ENCODE measurements at regions not wholly inside any gene's neighbourhood (a gene's known extent, or its start where the extent isn't known, plus 50 kb on each side); places are given as distances from the start of the nearest gene placed in this dataset.

DNA sequence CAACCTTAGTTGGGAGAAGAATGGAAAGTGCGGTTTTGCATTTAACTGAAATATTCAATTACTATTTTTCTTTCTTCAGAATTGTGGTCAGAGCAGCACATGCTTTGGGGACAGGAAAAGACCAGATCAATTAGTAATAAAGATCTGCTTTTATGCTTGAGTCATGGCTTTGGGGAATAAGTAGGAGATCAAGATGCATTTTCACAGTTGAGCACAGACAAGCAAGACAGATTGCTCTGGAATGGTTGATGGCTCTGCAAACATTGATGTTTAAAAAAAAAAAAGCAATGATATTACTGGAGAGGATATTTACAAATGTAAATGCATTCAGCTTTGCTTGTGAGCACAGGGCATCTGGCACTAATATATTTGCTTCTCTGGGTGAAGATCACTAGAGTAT lies 224.4 kb upstream of the SASH1 start:
- no peak overlapping the region for H3K4me3 ChIP-seq (ENCODE audit: extremely low read depth in 1 of 4, insufficient read depth in 2 of 4, low read depth in 3 of 4, low read length in 4 of 4)
- H2BK12ac ChIP-seq (ENCODE audit: low read depth, low read length) = no peak overlapping the region
- H4K20me1 ChIP-seq (replicated peaks in 1 of 2; ENCODE audit: control insufficient read depth in 1 of 2, insufficient read depth in 2 of 2, low read length in 2 of 2) = no peaks in the 10 kb centered on the region
- no peak overlapping the region for H2BK120ac ChIP-seq (replicated peaks; ENCODE audit: low read depth, low read length)
- H3K36me3 ChIP-seq (ENCODE audit: control insufficient read depth in 2 of 4, insufficient read depth in 4 of 4, low read length in 3 of 4) = no peaks in the 10 kb centered on the region
- no peak overlapping the region for H4K8ac ChIP-seq (ENCODE audit: extremely low read depth, insufficient read depth, low read length)
- FAIRE-seq (no peak), DNase-seq (ENCODE audit: low read depth in 1 of 2, low spot score in 2 of 2) (no peak)
- 89% methylated on average over 1 of the region's 1 CpG; no CpG with 5 or more reads in 1 of the 2 experiments for WGBS, 2 experiments (ENCODE audit: extremely low coverage in 1 of 2, insufficient coverage in 1 of 2, insufficient read length in 1 of 2, insufficient replicate concordance in 2 of 2, low coverage in 1 of 2, low lambda C conversion rate in 2 of 2, missing lambda C conversion rate in 1 of 2)
- H2BK20ac ChIP-seq (ENCODE audit: low read length) = no peak overlapping the region
- H3K23ac ChIP-seq (ENCODE audit: insufficient read length) = no peak overlapping the region
- no peaks in the 10 kb centered on the region for H3K9me3 ChIP-seq (ENCODE audit: insufficient read depth in 2 of 2, low read depth in 1 of 2, low read length in 1 of 2)
- H3K18ac ChIP-seq (ENCODE audit: extremely low read depth, low read length) = no peak overlapping the region
- no peak overlapping the region for H3K27ac ChIP-seq (ENCODE audit: low read depth, low read length)
- no peaks in the 10 kb centered on the region for H3K79me2 ChIP-seq (ENCODE audit: control insufficient read depth in 1 of 2, insufficient read depth in 2 of 2, low read length in 2 of 2)
- H3K14ac ChIP-seq (ENCODE audit: insufficient read length) = no peak overlapping the region
- H2AK5ac ChIP-seq (ENCODE audit: low read depth, low read length) = no peak overlapping the region
- H3K4ac ChIP-seq (replicated peaks; ENCODE audit: insufficient read length, low read depth, low read length) = no peak overlapping the region
- no peak overlapping the region for H3K9ac ChIP-seq (replicated peaks in 1 of 4; ENCODE audit: extremely low read depth in 1 of 4, low read depth in 3 of 4, low read length in 3 of 4)
- H3K23me2 ChIP-seq (ENCODE audit: low read depth, low read length) = no peaks in the 10 kb centered on the region
- TF ChIP-seq, protein P1, sequence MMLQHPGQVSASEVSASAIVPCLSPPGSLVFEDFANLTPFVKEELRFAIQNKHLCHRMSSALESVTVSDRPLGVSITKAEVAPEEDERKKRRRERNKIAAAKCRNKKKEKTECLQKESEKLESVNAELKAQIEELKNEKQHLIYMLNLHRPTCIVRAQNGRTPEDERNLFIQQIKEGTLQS (IDR thresholded peaks at IDR 0.05; ENCODE audit: insufficient read depth, low read depth, low read length) = no peak
- TF ChIP-seq TBP (IDR thresholded peaks at IDR 0.05; ENCODE audit: low read depth, low read length) (no peak), EP300 (IDR thresholded peaks at IDR 0.05; ENCODE audit: borderline replicate concordance in 1 of 2, low read depth in 2 of 2, low read length in 2 of 2) (no peak), ZNF274 (IDR thresholded peaks at IDR 0.05; ENCODE audit: borderline replicate concordance, extremely low read depth, low read length) (no peak), RBBP5 (IDR thresholded peaks at IDR 0.05; ENCODE audit: borderline replicate concordance, low read depth, low read length) (no peak), ASH2L (IDR thresholded peaks at IDR 0.05; ENCODE audit: low read length) (no peak)
- no peak overlapping the region for H4K5ac ChIP-seq (ENCODE audit: insufficient read length, low read depth, low read length)
- no peak overlapping the region for H4K91ac ChIP-seq (replicated peaks; ENCODE audit: insufficient read length, low read length)
- CTCF ChIA-PET (ENCODE audit: partially characterized antibody) = interaction anchor here (1.0 kb wide), 1 partner anchor 18 kb away, joined by 3 read pairs; no protein-coding TSS in a partner anchor
- no peak overlapping the region for H3K56ac ChIP-seq (replicated peaks; ENCODE audit: insufficient read length, low read depth, low read length)
- H2AFZ ChIP-seq (ENCODE audit: low read length) = no peak overlapping the region
- H3K27me3 ChIP-seq (replicated peaks in 1 of 4; ENCODE audit: control insufficient read depth in 3 of 4, extremely low read depth in 1 of 4, insufficient read depth in 3 of 4, low read length in 3 of 4) = no peaks in the 10 kb centered on the region
- no peak overlapping the region for H2BK5ac ChIP-seq (ENCODE audit: low read depth, low read length)
- no peak overlapping the region for H2BK15ac ChIP-seq (ENCODE audit: low read length)
- peaks cover 0 to 4% (median 0%) of the 10 kb centered on the region in 4 experiments; a peak in 1 of 7 replicates for H3K4me1 ChIP-seq (replicated peaks in 1 of 4; ENCODE audit: control insufficient read depth in 3 of 4, insufficient read depth in 4 of 4, low read length in 3 of 4)
- H3K4me2 ChIP-seq (ENCODE audit: insufficient read depth in 1 of 2, low read depth in 2 of 2, low read length in 2 of 2) = no peak overlapping the region
- POLR2A ChIA-PET (ENCODE audit: partially characterized antibody) = no interaction called here
- no peaks in the 10 kb centered on the region for H3K79me1 ChIP-seq (ENCODE audit: low read depth, low read length)

Measured in H1 (cell line).